COR-L47 (cell line): ENCODE measurements at regions not wholly inside any gene's neighbourhood (a gene's known extent, or its start where the extent isn't known, plus 50 kb on each side); places are given as distances from the start of the nearest gene placed in this dataset.

Source experiments
- DNase-seq: peaks from one replicate; lab custom pipeline; 2025; lab: John Stamatoyannopoulos, UW

GRCh38 chr20:63115651-63116411 is 100.1 kb downstream of the YTHDF1 start:
- no peak for DNase-seq

- DNase-seq = no peak
Measured at GRCh38 chr20:63114693-63115311, 101.1 kb downstream of the YTHDF1 start.

GRCh38 chr20:63114006-63114692 is 101.8 kb downstream of the YTHDF1 start:
- DNase-seq = no peak

GRCh38 chr20:63112491-63113219 is 103.3 kb downstream of the YTHDF1 start:
- no peak for DNase-seq

- DNase-seq = no peak
Measured at GRCh38 chr20:63108247-63108646, 101.5 kb upstream of the BHLHE23 start.

GRCh38 chr20:63107449-63108200 is 100.9 kb upstream of the BHLHE23 start:
- no peak for DNase-seq

- no peak for DNase-seq
Measured at GRCh38 chr20:63106765-63107448, 100.1 kb upstream of the BHLHE23 start.

- DNase-seq = peak; percentile 82
Measured at GRCh38 chr20:63106108-63106764, 99.5 kb upstream of the BHLHE23 start.

GRCh38 chr20:63105211-63106107 is 98.7 kb upstream of the BHLHE23 start:
- DNase-seq = no peak

- no peak for DNase-seq
Measured at GRCh38 chr20:63104312-63105181, 97.8 kb upstream of the BHLHE23 start.

GRCh38 chr20:63103402-63104311 is 96.9 kb upstream of the BHLHE23 start:
- no peak for DNase-seq

GRCh38 chr20:63102721-63103375 is 96.1 kb upstream of the BHLHE23 start:
- peak; percentile 35 for DNase-seq

GRCh38 chr20:63101781-63102720 is 95.3 kb upstream of the BHLHE23 start:
- peak; percentile 23 for DNase-seq

GRCh38 chr20:63100926-63101699 is 94.3 kb upstream of the BHLHE23 start:
- no peak for DNase-seq
